Renal cortical epithelial cell (primary cell): ENCODE measurements at regions not wholly inside any gene's neighbourhood (a gene's known extent, or its start where the extent isn't known, plus 50 kb on each side); places are given as distances from the start of the nearest gene placed in this dataset.

Experiments used
- DNase-seq: peaks from one replicate; pipeline ENCODE4 v3.0.0-alpha.2; 2011; ENCODE audit warnings: low read depth

- no peak for DNase-seq
Observed at GRCh38 chr2:235141411-235142128, 189.8 kb downstream of the SH3BP4 start.

GRCh38 chr2:235142601-235143000 lies 190.8 kb downstream of the SH3BP4 start:
- peak; percentile 67 for DNase-seq

GRCh38 chr2:235143789-235144188 lies 192.0 kb downstream of the SH3BP4 start:
- no peak for DNase-seq

GRCh38 chr2:235144291-235144690 lies 192.5 kb downstream of the SH3BP4 start:
- DNase-seq = no peak

GRCh38 chr2:235146206-235146605 lies 194.4 kb downstream of the SH3BP4 start:
- DNase-seq = no peak

DNA sequence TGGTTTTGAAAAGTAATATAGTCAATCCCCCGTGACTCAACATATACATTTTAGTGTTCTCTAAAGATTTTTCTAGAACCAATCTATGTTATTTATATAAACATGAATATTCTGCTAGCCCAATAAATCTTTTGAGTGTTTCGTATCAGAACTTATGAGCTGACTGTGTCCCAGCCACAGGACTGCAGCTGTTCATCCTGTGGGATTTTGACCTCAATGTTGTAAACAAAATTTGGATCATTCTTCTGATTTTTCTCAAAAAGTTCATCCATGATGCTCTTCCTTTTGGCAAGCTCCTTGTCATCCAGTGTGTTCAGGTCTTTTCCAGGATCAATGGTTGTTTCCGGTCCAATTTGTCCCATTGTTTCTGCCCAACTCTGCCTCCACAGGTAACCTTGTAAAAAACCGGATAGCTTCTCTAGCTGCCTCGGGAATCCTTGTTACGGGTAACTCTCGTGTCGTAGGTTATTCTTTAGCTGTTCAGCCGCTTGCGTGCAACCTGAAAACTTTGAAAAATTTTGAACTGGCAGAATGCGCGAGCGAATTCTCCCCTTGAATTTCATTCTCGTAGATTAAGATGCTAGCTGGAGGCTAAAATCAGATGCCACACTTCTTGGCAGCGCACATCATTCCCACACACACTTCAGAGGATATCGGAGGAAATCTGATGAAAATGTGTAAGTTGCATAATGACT lies 195.2 kb downstream of the SH3BP4 start:
- DNase-seq = no peak

- no peak for DNase-seq
Observed at GRCh38 chr2:235148201-235149170, 196.7 kb downstream of the SH3BP4 start.

DNA sequence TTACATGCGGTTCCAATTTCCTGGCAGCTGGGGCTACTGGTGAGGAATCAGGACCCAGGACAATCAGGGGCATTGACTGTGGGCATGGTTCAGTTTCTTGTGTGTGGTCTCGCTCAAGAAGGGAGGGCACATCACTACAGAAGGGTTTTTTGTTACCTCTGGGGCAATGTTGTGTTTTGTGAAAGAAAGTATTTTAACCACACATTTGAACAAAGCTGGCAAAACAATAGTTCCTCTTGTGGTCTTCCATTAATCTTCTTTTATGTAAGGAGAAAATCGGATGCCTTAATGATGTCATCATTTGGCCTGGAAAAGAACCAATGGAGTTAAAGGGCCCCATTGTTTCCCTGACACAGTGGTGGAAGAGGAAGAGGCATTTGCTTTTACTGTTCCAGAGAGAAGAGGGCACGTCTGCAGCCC lies 197.4 kb downstream of the SH3BP4 start:
- DNase-seq = peak; percentile 51

DNA sequence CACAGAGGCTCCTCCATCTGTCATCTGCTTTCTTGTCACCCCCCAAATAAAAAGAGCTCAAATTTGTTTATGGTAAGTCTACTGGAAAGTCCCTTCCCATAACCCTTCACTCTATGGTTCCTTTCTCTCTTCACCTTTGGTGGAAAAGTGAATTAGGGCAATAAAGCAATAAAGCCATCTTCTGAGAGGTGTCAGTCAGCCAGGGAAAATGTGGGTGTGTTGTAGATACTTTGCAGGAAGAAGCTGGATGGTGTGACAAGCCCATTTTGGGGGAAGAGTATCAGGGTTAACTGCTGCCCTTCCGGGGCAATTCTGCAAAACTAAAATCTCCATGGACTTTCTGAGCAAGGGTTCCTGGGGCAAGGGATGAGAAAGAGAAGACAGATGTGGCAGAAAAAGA lies 197.9 kb downstream of the SH3BP4 start:
- no peak for DNase-seq

DNA sequence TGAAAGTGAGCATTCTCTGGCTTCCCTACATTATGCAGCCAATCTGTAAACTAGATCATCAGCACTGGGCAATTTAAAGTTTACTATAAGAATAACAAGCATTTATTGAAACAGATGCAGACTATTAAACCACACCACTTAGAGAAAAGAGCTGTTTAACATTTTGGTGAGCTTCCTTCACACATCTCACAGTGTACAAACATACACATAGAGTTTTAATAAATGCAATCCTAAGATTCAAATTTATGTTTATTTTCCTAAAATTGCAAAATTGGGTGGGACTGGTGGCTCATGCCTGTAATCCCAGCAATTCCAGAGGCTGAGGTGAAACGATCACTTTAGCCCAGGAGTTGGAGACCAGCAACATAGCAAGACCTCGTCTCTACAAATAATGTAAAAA lies 199.3 kb downstream of the SH3BP4 start:
- DNase-seq = no peak

- DNase-seq = no peak
Observed at GRCh38 chr2:235155163-235155562, 203.3 kb downstream of the SH3BP4 start.

- DNase-seq = no peak
Observed at GRCh38 chr2:235156055-235156454, 204.2 kb downstream of the SH3BP4 start.

DNA sequence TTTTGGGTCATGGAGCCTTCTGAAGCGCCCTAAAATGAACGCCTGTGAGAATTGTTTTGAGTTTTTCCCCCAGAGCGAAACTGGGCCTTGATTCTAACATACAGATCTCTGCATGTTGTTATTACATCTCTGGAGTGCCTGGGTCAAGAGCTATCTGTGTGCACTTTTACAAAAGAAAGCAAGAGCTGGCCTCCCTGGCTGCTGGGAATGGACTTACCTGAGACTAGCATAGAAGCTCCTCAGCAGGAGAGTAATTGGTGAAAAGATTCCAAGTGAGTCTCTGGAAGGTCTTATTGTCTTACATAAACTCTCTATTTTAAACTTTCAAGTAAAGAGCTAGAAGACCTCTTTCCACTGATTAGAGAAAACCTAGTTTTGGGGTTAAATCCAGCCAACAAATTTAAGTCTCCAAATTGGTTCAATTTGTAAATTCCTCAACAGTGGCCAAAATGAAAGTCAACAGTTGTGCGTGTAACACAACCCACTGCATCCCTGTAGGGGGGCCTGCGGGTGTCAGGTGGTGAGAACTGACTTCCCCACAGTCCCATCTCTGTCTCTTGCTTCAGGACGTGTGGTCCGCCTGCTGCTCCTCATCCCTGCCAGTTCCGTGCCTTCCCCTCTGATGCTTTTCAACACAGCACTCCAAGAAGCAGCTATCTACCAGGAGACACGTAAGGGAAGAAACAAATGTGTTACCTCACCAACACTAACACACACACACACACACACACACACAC lies 206.1 kb downstream of the SH3BP4 start:
- DNase-seq = no peak

DNA sequence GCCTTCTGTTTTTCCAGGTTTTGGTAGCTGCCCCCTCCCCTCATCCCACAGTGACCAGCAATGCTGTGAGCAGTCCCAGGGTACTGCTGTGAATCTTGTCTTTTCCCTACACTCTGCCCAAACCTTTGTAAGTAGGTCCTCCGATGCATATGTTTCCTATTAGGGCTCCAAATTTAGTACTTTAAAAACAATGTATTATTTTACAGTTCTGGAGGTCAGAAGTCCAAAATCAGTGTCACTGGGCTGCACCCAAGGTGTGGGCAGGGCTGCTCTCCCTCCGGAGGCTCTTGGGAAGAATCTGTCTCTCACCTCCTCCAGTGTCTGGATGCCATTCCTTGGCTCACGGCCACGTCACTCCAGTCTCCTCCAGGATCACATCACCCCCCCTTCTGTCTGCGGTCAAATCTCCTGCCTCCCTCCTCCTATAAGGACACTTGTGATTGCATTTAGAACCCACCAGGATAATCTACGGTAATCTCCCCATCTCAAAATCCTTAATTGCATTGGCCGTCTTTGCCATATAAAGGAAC lies 208.5 kb downstream of the SH3BP4 start:
- DNase-seq = no peak

GRCh38 chr2:235161565-235161964 lies 209.7 kb downstream of the SH3BP4 start:
- DNase-seq = no peak

GRCh38 chr2:235162082-235162836 lies 210.4 kb downstream of the SH3BP4 start:
- no peak for DNase-seq

DNA sequence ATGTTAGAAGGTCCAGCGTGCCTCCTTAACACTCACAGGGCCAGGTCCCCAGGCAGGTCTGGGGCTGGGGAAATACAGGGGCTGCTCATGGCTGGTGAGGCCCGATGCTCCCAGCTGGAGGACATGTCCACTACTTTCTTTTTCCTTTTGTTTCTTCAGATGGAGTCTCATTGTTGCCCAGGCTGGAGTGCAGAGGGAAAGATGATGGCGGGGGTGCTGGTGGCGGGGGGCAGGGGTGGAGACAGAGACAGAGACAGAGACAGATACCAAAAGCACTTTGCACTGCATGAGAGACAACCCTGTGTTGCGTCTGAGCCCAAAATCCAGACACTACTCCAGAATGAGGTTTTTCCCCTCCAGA lies 211.0 kb downstream of the SH3BP4 start:
- no peak for DNase-seq

- DNase-seq = no peak
Observed at GRCh38 chr2:235165136-235165535, 213.3 kb downstream of the SH3BP4 start.

DNA sequence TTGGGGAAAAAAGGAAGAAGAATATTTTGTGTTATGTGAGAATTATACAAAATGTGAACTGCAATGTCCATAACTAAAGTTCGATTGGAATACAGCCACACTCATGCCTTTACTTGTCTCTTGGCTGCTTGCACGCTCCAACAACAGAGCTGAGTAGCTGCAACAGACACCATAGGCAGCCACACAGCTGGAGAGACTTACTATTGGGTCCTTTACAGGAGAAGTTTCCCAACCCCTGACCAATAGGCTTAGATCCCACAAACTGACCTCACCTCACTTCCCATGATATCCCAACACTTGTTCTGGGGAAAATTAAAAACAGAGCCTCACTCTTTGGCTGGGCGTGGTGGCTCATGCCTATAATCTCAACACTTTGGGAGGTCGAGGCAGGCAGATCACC lies 213.8 kb downstream of the SH3BP4 start:
- DNase-seq = no peak

- no peak for DNase-seq
Observed at GRCh38 chr2:235168174-235168979, 216.6 kb downstream of the SH3BP4 start.
